NCI-H226 (cell line): ENCODE measurements at regions not wholly inside any gene's neighbourhood (a gene's known extent, or its start where the extent isn't known, plus 50 kb on each side); places are given as distances from the start of the nearest gene placed in this dataset.

ENCODE experiments used
- DNase-seq: peaks from one replicate; pipeline ENCODE4 v3.0.0-alpha.2; 2015

DNA sequence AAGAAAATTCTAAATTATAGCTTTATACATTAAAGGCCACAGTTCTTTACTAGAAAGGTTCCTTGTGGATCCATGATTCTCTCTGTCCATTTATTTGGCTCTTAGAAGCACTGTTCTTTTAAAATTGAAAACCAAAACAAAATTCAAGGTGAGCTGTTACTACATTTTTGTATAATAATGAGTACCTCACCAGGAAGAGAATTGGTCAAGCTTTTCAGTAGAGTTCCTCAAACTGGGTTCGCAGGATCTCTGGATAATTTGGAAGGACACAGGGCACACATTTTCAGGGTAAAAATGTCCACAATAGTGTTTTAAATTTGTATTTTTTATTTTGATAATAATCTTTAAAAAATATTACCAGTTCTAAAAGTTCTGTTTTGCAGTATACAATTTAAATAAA lies 93.0 kb downstream of the PPP1R3A start:
- no peak for DNase-seq

DNA sequence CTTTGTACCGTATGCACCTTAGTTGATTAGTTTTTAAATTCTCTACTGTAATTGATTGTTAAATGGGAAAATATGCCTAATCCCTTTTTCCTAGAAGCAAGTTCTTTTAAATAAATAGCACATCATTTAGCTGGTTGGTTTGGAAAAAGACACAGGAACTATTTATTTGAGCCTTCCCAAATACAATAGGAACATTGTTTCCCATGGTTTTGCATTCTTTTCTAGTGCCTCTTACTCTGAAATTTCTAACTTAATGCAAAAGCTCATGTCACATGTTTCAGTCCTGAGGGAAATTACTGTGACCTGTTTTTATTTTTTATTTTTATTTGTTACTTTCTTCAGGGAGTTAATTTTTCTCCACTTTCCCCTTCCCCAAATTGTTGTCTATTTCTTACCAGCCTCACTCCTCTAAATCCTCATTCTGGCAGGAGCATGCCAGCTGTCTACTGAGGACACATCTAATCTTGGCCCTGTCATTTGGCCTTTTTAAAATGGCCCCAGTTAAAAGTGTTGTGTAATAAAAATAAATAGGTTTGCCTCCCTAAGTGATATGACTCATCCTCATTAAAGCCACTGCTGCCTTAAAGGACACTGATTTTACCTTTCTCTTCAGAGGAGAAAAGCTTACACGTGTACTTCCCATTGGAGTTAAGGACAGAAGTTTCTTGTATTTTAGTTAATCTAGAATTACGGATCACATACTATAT lies 94.5 kb downstream of the PPP1R3A start:
- DNase-seq = no peak

DNA sequence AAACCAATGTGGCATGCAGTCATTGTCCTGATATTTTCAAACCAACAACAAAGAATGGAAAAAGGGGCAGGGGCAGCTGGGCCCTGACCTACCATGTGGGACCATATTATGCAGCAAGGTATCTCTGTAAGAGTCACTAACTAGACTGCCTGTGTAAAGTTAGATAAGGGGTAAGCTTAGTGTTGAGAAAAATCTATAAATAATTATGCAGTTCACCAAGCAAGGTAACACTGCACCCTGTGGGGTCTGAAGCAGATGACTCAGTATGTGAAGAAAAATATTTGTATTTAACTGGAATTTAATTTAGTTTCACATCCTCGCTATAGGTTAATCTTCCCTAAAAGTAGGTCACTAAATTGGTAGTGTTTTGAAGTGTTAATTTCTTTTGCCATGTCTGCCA lies 99.3 kb downstream of the PPP1R3A start:
- DNase-seq = no peak

DNA sequence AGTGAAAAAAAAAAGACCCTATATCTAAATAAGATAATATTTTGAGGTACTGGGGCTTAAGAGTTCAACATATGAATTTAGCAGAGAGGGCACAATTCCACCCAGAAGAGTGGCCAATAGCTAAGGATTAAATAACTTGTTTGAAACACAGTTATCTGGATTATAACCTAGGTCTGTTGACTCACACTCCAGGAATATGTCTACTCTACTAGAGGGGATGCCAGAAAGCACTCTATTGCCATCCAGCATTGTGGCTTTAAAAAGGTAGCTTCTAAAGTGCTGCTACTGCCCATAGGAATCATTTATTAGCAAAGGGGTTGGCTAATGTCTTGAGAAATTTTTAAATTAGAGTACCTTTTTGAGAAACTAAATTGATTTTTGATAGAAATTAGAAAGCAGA lies 102.2 kb downstream of the PPP1R3A start:
- DNase-seq = no peak

DNA sequence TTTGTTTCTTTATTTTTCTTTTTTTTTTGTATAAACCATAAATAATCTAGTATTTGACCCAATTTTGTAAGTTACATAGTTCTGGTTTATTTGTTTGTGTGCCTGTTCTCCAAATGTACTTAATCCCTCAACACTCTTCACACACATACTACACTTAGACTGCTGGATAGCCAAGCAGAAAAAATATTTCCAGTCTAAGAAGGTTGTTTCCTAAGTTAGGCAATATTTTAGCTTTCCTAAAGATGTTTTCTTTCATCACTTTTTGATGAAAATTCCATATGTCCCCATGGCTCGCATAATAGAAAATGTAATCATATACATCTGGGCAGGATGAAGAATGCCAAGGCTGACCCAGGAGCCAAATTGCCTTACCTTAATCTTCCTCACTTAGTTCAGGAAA lies 105.3 kb downstream of the PPP1R3A start:
- DNase-seq = no peak

DNA sequence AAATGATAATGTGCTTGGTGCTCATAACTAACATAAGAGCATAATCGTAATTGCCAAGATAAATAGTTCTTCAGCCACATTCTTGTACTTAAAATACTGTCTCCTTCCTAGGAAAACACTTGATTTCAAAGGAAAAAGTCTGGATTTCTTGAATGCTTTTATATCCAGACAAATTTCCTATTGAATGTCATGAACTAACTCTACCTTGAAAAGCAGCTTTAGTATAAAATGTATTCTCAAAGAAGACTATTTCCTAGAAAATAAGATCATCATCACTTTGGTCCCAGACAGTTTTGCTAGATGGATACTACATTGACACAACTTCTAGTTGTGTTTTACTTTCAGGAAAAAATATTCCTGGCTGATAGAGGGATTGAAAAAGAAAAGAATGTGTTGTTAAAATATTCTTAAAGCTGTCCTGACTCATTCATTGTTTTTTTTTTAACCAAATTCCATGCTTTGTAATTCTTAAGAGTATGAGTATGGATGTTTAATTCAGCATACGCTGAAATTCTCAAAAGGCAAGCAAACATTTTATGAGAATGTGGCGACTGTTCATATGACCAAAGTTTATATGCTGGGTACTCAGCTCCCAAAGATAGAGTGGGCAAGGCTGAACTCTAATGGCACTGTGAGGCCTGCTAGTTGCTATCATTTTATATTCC lies 106.1 kb downstream of the PPP1R3A start:
- DNase-seq = no peak

DNA sequence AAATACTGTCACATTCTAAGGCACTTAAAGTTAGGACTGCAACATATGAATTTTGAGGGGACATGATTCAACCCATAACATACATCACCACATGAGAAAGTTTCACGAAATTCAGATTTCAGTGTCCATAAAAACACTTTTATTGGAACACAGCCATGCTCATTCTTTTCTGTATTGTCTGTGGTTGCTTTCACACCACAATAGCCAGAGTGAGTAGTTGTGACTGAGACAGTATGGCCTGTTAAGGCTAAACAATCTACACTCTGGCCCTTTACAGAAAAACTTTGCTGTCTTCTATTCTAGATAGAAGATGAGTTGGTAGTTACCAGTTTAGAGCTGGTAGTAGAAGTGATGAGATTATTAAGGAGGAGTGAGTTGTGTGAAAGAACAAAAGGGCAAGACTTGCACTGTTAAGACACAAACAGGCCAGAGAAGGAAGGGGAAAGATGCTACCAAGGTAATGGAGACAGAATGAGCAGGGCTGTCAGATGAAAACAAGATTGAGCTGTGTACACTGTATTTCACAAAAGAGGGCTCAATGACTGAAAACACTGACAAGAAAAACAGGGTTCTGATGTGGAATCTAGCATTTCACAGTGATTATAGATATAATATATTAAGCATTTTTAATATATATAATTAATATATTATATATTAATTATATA lies 108.6 kb downstream of the PPP1R3A start:
- no peak for DNase-seq

DNA sequence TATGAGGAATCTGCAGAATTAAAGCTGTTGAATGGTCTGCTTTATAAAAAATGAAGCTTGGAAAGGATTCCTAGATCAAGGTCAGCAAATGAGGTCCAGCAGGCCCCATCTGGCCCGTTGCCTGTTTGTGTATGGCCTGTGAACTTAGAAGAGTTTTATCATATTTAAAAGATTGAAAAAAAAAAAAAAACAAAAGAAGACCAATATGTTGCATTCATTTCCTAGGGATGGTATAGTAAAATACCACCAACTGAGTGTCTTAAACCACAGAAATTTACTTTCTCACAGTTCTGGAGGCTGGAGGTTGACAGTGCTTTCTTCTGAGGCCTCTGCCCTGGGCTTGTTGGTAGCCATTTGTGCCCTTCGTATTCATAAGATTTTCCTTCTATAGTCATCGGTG lies 109.2 kb downstream of the PPP1R3A start:
- DNase-seq = no peak

DNA sequence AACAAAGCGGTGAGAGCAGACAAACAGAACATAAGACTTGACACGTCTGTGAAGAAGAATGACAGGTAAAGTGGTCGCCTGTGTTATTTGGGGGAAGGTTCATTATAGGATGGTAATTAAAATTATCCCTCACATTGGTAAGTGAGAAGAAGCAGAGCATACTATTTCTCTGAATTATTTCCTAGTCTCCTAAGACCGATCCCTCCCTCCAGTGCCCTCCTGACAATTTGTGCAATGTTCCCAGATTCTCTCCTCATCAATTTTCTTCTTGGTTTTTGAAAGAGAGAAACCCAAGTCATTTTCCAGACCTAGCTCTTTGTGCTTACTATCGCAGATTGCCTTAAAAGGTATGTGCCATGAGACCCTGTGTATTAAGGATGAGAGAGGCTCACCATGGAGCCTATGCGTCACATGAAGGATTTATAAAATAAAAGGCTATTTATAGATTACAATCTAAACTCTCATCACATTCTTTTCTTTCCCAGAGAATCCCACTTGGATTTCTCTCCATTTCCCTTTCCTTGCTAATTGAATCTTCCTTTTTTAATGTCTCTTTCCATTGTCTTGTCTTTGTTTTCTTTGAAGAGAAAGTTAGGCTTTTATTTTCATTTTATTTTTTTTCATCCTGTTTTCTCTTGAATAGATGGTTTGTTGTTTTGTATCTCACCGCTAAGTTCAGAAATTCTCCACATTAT lies 112.0 kb downstream of the PPP1R3A start:
- DNase-seq = no peak

DNA sequence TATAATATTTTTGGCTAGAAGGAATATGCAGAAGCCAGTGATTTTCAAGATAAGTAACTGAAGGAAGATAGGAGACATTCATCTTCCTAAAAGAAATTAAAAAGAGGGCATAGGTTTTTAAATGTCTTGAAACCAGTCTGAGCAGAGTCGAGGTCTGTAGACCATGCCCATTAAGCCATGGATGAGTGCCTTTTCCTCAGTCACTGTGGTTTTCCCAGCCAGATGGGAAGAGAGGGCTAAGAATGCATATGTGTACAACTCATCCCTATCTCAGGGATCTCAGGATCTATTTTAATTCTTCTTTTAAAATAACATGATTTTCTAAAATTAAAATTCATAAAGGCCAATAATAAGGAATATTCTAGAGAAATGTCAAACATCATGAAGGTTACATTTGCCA lies 112.8 kb downstream of the PPP1R3A start:
- DNase-seq = no peak

DNA sequence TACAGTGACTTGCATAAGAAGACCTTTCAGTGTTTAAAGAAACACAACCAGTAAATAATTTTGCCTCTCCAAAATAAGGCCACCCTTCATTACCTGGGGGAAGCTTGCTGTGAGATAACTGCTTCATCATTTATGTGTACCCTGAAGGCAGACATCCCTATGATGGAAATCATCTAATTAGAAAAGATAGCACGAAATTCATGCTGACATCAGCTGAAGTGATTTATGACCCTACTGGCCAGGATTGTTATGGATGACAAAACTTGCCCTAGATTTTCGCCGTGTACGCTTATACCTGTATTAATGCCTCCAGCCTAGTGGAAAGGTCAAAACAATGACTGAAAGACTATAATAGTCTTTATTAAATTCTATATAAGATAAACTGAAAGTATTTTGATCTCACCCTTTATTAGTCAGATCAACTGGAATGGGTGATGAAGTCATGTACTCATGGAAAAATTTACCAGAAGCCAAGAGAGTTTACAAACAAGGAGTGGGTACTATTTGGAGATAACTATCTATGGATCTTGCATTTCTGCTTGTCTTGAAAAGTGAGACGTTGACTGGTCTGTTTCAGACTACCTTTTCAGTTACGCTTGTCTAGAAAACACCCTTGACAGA lies 114.2 kb downstream of the PPP1R3A start:
- peak; percentile 7 for DNase-seq

DNA sequence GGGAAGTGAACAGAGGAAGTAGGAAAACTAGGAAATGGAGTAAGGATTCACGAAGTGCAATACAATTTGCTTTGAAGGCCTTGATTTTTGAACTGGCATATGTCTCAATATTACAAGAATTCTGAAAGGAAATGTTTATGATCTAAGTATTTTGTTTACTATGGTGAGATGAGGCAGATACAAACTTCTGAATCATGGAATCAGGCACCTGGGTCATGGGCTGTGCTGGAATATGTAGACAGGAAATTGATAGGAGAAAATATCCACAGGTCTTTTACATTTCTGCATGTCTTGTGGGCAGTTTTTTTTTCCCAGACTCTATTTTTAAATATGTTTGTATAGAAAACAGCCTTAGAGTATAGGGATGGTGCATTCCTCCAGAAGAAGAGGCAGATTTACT lies 117.1 kb downstream of the PPP1R3A start:
- no peak for DNase-seq

DNA sequence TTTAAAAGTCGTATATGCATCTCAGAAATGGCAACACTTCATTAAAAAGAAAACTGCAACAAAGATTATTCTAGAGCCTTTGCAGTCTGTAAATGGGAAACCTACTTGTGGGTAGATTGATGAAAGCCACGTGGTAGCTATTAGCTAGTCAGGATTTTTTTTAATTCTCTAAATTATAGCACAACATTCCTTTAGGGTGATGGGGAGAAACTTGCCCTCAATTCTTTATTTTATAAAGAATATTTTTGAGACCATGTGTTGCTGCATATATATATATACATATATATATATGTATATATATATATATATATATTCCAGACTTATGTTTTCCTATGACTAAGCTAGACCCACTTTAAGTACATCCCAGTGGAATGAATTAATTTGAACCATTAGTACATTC lies 118.0 kb downstream of the PPP1R3A start:
- DNase-seq = no peak

DNA sequence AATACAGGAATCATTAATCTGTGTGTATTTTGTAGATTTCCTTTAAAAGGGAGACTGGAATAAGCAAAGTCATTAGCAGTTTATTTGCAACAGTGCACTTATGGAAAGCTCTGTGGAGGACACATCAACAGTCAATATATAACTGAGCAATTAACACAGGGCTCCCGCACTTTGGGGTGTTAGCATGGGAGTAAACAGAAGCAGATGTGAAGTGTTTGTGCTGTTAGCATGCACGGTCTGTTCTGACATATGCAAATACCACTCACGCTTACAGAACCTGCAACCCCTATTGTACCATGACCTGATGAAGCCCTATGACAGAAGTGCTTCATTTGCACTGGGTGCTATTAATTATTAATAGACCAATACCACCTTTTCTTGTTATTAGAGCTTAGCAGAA lies 118.9 kb downstream of the PPP1R3A start:
- no peak for DNase-seq

DNA sequence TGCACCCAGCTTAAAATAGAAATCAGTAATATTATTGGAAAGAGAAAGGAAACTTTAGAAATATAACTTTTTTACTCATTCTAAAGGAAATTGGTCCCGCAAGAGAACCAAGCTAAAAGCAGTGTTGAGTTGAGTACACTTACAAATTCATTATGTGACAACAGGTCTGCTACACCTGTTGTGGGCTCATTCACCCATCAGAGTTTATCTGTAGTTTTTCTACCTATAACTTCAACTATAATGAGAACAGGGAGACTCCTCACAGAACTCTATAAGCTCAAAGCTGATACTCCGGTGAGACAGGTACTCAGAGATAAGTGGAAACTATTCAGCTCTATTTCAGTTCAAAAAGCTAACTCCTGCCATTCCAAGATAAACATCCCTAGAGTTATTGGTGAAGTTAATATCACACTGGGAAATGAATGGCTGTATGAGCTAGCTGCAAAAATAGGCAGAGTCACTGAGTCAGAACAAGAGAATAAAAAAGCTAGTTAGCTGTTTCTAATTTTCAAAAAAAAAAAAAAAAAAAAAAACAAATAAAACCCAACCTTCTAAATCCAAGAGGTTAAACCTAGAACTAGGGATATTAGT lies 121.3 kb downstream of the PPP1R3A start:
- DNase-seq = no peak

DNA sequence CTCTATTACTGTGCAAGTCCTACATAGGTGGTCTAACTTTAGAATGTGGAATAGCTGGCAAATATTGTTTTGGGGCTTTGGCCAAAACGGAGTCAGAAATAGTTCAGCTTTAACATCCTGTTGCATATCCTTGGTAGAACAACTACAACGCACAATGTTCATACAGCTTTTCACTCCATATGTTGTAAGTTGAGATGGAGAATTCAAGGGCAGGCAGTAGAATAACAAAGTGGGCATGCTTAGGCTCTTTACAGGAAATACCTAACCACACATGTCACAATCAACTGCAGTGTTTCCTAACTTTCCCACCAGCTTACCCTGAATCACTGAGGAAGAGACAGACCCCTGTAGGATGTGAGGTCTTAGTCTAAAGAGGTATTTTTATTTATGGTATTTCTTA lies 122.3 kb downstream of the PPP1R3A start:
- peak; percentile 64 for DNase-seq

DNA sequence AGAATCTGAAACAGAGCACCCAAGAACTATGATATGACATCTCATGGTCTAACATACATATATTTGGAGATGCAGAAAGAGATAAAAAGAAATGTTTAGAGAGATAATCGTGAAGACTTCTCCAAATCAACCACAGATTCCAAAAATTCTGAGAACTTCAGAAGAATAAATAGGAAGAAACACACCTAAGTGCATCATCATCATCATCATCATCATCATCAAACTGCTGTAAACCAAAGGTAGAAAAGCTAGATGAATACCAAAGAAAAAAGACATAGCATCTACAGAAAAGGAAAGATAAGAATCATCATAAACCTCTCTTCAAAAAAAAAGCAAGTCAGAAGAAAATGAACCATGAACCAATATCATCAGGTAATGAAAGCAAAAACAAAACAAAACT lies 124.2 kb downstream of the PPP1R3A start:
- DNase-seq = no peak

DNA sequence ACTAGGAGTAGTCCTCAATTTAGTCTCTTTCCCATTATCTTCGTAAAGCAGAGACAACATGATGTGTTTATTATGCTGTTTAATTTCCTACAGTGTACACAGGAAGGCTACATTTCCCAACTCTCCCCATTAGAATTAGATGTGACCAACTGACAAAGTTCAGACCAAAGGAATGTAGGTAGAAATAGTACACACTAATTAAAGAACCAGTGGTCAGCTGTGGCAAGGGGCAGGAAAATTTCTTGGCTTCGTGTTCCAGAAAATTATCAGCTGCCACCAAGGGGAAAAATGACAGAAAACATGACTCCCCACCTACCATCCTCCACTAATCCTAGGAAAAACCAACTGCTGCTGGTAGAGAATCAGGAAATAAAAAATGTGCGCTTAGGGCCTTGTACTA lies 125.6 kb downstream of the PPP1R3A start:
- no peak for DNase-seq

DNA sequence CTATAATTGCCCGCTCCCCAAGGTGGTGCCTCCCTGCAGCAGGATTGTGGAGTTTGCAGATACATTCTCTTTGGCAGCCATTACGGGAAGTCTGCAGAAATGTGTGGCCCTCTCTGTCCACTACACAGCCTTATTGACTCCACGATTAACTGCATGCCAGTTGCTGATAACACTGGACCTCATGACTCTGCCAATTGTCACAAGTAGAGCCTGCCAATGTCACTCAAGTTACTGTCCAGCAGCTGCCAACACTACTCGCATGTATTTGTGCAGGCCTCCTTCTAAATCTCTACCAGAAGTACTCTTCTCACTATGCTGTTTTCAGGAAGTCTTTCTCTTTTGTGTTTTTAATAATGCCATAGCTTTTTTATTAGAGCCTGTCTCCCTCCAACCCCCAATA lies 128.8 kb downstream of the PPP1R3A start:
- DNase-seq = no peak

DNA sequence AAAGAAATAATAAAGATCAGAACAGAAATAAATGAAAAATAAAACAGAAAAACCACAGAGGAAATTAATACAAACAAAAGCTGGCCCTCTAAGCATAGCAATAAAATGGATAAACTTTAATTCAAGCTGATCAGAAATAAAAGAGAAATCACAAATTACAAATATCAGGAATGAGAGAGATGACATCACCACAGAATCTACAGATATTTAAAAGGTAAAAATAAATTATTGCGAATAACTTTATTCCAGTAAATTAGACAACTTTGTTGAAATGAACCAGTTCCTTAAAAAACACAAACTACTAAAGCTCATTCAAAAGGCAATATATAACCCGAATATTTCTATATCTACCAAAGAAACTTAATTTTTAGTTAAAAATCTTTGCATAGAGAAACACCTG lies 131.7 kb downstream of the PPP1R3A start:
- no peak for DNase-seq

DNA sequence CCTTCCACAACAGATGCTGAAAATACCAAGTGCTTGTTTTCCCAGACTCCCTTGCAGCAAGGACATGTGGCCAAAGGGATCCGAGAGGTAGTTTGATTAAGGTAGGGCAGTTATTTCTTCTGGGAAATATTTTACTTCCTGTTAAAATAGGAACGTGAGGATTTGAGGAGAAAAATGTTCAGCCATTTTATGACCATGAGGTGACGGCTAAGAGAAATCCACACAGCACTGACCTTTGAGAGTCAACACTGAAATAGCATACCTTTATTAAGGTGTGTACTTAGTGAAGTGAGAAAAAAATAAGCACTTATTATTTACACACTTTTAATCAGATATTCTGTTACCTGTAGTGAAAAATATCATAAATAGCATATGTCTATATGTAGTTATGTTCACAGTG lies 133.9 kb downstream of the PPP1R3A start:
- no peak for DNase-seq

DNA sequence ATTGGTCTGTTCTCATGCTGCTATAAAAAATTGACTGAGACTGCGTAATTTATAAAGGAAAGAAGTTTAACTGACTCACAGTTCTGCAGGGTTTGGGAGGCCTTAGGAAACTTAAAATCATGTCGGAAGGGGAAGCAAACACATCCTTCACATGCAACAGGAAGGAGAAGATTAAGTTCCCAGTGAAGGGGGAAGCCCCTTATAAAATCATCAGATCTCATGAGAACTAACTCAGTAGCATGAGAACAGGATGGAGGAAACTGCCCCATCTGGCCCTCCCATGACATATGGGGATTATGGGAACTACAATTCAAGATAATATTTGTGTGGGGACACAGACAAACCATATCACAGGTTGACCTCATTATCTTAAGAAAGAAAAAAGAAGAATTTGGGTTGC lies 134.5 kb downstream of the PPP1R3A start:
- DNase-seq = no peak

DNA sequence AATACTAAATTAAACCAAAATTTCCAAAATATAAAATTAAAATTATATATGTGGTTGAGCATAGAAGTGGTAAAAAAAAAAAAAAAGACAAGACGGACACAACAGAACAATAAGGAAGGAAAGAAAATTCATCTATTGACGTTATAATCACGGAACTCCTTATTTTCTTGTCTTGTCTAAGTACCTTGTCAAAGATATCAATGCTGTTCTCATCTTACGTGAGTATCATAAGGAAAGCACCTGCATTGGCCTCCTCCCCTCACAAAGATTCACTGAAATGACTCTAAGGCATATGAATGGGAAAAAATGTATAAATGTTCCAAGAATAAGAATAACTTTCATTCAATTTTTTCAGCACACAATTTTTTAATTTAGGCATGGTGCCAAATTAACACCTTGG lies 135.4 kb downstream of the PPP1R3A start:
- no peak for DNase-seq
